SK-N-MC (cell line): ENCODE measurements at regions not wholly inside any gene's neighbourhood (a gene's known extent, or its start where the extent isn't known, plus 50 kb on each side); places are given as distances from the start of the nearest gene placed in this dataset.
"Not testable (repeated sequence)": the region's sequence is repeated elsewhere in the genome, so short reads cannot be mapped to it uniquely, and the experiment has no call there.

ENCODE experiments used
- DNase-seq: peaks from one replicate; pipeline ENCODE4 v3.0.0-alpha.2; 2011; ENCODE audit warnings: low read depth, low spot score
- H3K27ac ChIP-seq: fragments of 200-600 bp; sonication (generic); 2 replicates; pipeline ENCODE4 v1.5.1; 2016; ENCODE audit warnings: mixed run types
- H3K36me3 ChIP-seq: fragments of 200-600 bp; sonication (generic); 2 replicates; pipeline ENCODE4 v1.6.1; 2017; ENCODE audit warnings: antibody characterized with exemption, low read length, mixed read lengths; ENCODE audit not compliant: insufficient read depth
- H3K4me3 ChIP-seq: fragments of 200-600 bp; sonication (generic); 2 replicates; pipeline ENCODE4 v1.5.1; 2016
- H3K9ac ChIP-seq: fragments of 200-600 bp; sonication (generic); 2 replicates; pipeline ENCODE4 v1.8.0; 2017; ENCODE audit warnings: mixed run types, mixed read lengths; ENCODE audit not compliant: insufficient read length
- H3K9me3 ChIP-seq: fragments of 200-600 bp; sonication (generic); 2 replicates; pipeline ENCODE4 v1.6.1; 2017; ENCODE audit warnings: low read depth, mild to moderate bottlenecking, antibody characterized with exemption, low read length, moderate library complexity, mixed read lengths
- EZH2 ChIP-seq: fragments of 200-600 bp; sonication (generic); IDR thresholded peaks from one replicate; pipeline ENCODE4 v1.6.1; 2017; ENCODE audit warnings: antibody characterized with exemption
- FOXP2 ChIP-seq: optimal IDR thresholded peaks from 2 replicates; pipeline ENCODE3; 2011; ENCODE audit warnings: mild to moderate bottlenecking, moderate library complexity; ENCODE audit not compliant: insufficient read depth; ENCODE audit errors: extremely low read length, control extremely low read depth
- POLR2AphosphoS5 ChIP-seq: IDR thresholded peaks from 2 replicates; pipeline ENCODE4 v1.6.1; 2012; ENCODE audit warnings: mild to moderate bottlenecking, low read depth, low read length, borderline replicate concordance

DNA sequence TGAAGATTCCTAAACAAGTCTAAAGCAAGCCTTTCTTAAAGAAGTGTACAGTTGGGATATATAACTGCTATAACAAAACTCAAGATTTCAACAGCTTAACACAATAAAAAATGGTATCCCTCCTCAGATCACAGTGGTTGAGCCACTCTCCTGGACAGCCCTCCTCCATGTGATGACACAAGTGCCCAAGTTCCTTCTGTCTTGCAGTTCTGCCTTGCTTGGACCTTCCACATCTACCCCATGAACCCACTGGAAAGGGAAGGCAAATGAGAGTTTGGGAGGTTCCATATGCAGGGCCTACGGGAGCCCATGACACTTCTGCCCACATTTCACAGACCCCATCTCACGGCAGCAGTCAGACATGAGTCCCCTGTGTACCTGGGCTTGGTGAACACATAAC, 659.2 kb downstream of the UQCRFS1 start:
- DNase-seq, result no peak
- H3K27ac ChIP-seq, result no peak overlapping the region
- no peak overlapping the region for H3K4me3 ChIP-seq
- TF ChIP-seq POLR2AphosphoS5 (no peak), FOXP2 (no peak)
- no peaks in the 10 kb centered on the region for H3K9me3 ChIP-seq
- no peak overlapping the region for H3K9ac ChIP-seq
- no peaks in the 10 kb centered on the region for H3K36me3 ChIP-seq

DNA sequence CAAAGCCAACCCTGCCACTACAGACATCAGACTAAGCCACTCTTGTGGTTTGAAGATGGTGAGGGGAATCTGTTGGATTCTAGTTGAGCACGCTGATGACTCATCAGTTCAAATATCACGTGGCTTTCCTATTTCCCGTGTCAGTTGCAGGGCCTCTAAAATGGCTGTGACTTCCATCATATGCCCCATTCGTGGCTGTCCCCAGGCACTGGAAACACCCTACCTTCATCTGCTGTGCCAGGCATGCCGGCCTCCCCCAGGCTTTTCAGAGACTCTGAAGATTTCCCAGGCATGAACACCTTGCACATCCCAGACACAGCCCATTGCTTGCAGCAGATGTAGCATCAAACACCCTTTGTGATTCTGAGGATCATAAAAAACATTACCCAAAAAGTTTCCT, 659.9 kb downstream of the UQCRFS1 start:
- no peaks in the 10 kb centered on the region for H3K36me3 ChIP-seq
- H3K9me3 ChIP-seq, result no peaks in the 10 kb centered on the region
- H3K27ac ChIP-seq, result no peak overlapping the region
- H3K4me3 ChIP-seq, result no peak overlapping the region
- no peak overlapping the region for H3K9ac ChIP-seq
- no peak for TF ChIP-seq FOXP2
- no peak for TF ChIP-seq EZH2
- TF ChIP-seq POLR2AphosphoS5, result no peak
- no peak for DNase-seq

- Histone ChIP-seq H3K9ac (no peak overlapping the region), H3K4me3 (no peak overlapping the region), H3K27ac (no peak overlapping the region), H3K36me3 (no peaks in the 10 kb centered on the region), H3K9me3 (no peaks in the 10 kb centered on the region)
- DNase-seq, result no peak
- TF ChIP-seq POLR2AphosphoS5 (no peak), EZH2 (no peak), FOXP2 (no peak)
These were observed 663.2 kb downstream of the UQCRFS1 start for GRCh38 chr19:28549680-28550277.

DNA sequence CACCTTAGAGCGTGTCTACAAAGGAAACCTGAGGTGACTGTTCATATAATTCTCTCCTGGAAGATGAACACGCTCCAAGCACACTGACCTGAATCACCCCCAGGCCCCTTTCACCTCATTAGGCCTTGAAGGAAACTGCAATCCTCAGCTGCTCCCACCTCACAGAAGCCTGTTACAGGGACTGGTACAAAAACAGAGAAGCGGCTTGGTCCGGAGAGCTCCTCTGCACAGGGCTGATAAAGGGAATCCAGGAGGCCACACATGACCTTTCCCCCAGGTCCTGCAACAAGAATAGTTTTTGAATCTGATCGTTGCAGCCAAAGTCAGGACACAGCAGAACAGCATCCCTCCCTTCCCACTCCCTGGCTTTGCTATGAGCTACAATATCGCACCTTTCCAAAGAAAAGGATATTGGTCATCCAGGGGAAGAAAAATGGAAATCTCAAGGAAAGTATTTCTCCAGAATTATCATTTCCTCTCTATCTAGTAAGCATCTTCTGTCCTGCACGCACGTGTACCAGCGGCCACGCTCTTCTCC, 666.7 kb downstream of the UQCRFS1 start:
- Histone ChIP-seq H3K9me3 (no peaks in the 10 kb centered on the region), H3K9ac (no peak overlapping the region), H3K27ac (no peak overlapping the region), H3K4me3 (no peak overlapping the region), H3K36me3 (no peaks in the 10 kb centered on the region)
- no peak for DNase-seq
- TF ChIP-seq FOXP2 (no peak), EZH2 (no peak), POLR2AphosphoS5 (no peak)

DNA sequence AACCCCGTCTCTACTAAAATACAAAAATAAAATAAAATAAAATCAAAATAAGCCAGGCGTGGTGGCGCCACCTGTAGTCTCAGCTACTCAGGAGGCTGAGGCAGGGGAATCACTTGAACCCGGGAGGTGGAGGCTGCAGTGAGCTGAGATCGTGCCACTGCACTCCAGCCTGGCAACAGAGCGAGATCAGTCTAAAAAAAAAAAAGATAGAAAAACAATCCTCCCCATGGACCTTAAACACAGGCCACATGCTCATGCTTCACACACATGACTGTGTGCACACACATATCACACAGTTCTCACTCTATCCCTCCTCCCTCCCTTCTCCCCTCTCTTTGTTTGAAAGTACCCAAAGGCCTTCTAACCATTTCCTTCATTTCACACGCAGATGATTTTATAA, 667.6 kb downstream of the UQCRFS1 start:
- not testable (repeated sequence) for H3K36me3 ChIP-seq, H3K9ac ChIP-seq, H3K27ac ChIP-seq, DNase-seq, H3K9me3 ChIP-seq, H3K4me3 ChIP-seq

GRCh38 chr19:28544451-28545261, 668.3 kb downstream of the UQCRFS1 start:
- no peak overlapping the region for H3K9ac ChIP-seq
- no peak overlapping the region for H3K4me3 ChIP-seq
- H3K9me3 ChIP-seq, result no peaks in the 10 kb centered on the region
- no peaks in the 10 kb centered on the region for H3K36me3 ChIP-seq
- DNase-seq, result no peak
- TF ChIP-seq EZH2, result no peak
- no peak for TF ChIP-seq FOXP2
- no peak for TF ChIP-seq POLR2AphosphoS5
- no peak overlapping the region for H3K27ac ChIP-seq

GRCh38 chr19:28543244-28543776, 669.6 kb downstream of the UQCRFS1 start:
- Histone ChIP-seq H3K9me3 (no peaks in the 10 kb centered on the region), H3K4me3 (no peak overlapping the region), H3K9ac (no peak overlapping the region), H3K36me3 (no peaks in the 10 kb centered on the region), H3K27ac (no peak overlapping the region)
- TF ChIP-seq FOXP2, result no peak
- TF ChIP-seq POLR2AphosphoS5, result no peak
- no peak for TF ChIP-seq EZH2
- no peak for DNase-seq

GRCh38 chr19:28542394-28543243, 670.3 kb downstream of the UQCRFS1 start:
- Histone ChIP-seq H3K9ac (no peak overlapping the region), H3K27ac (no peak overlapping the region), H3K4me3 (no peak overlapping the region), H3K36me3 (no peaks in the 10 kb centered on the region), H3K9me3 (no peaks in the 10 kb centered on the region)
- no peak for DNase-seq
- TF ChIP-seq EZH2 (no peak), FOXP2 (no peak), POLR2AphosphoS5 (no peak)
